T-cell (primary cell): ENCODE measurements at regions not wholly inside any gene's neighbourhood (a gene's known extent, or its start where the extent isn't known, plus 50 kb on each side); places are given as distances from the start of the nearest gene placed in this dataset.
"Not testable (repeated sequence)": the region's sequence is repeated elsewhere in the genome, so short reads cannot be mapped to it uniquely, and the experiment has no call there.

Source experiments
- ATAC-seq, 4 experiments: fragments of 200-7000 bp in 3 of 4; fragments of 150-1000 bp in 1 of 4; cut with Tn5 transposase; replicated peaks in 1 of 4; 1 replicate in 3 of 4; 2 replicates in 1 of 4; pipeline ENCODE4 v1.10.0; 2021; ENCODE audit warnings: moderate library complexity in 3 of 4, mild to moderate bottlenecking in 2 of 4, moderate number of reproducible peaks in 1 of 4
- CTCF ChIA-PET, 2 donors: fragments of 300-600 bp; sonication (Branson Sonifier 250); formaldehyde crosslinking; loops; one replicate each; lab custom pipeline; 2022; ENCODE audit warnings: antibody characterized with exemption in 2 of 2; lab: Charles Lee
- POLR2A ChIA-PET, 2 donors: fragments of 300-600 bp; sonication (Branson Sonifier 250); formaldehyde crosslinking; loops; one replicate each; lab custom pipeline; 2022; ENCODE audit warnings: antibody characterized with exemption in 2 of 2; lab: Charles Lee
- DNase-seq, 35 experiments: peaks; one replicate each; pipeline versions ENCODE4 v3.0.0 to v3.0.0-alpha.2; 2013 to 2023
- H3K27ac ChIP-seq: one replicate; pipeline ENCODE4 v1.5.1; 2013; ENCODE audit warnings: low read length
- H3K27me3 ChIP-seq, 2 experiments: replicated peaks in 1 of 2; 1 replicate in 1 of 2; 2 replicates in 1 of 2; pipeline versions ENCODE4 v1.6.1 to v1.7.0; 2013; ENCODE audit warnings: low read length in 1 of 2, mixed read lengths in 1 of 2; ENCODE audit not compliant: control insufficient read depth in 2 of 2, insufficient read depth in 2 of 2; ENCODE audit errors: extremely low read depth in 1 of 2
- H3K36me3 ChIP-seq, 2 donors: 1 replicate in 1 of 2; 2 replicates in 1 of 2; pipeline versions ENCODE4 v1.6.1 to v1.7.0; 2013; ENCODE audit warnings: low read length in 1 of 2; ENCODE audit not compliant: control insufficient read depth in 2 of 2, insufficient read depth in 1 of 2; ENCODE audit errors: extremely low read depth in 1 of 2
- H3K4me1 ChIP-seq, 2 experiments: 1 replicate in 1 of 2; 2 replicates in 1 of 2; pipeline versions ENCODE4 v1.6.1 to v1.7.0; 2013; ENCODE audit warnings: low read length in 2 of 2, mixed read lengths in 1 of 2; ENCODE audit not compliant: insufficient read depth in 2 of 2, control insufficient read depth in 1 of 2; ENCODE audit errors: extremely low read depth in 1 of 2
- H3K4me3 ChIP-seq, 2 donors: 1 replicate in 1 of 2; 2 replicates in 1 of 2; pipeline versions ENCODE4 v1.5.1 to v1.7.0; 2013; ENCODE audit warnings: mild to moderate bottlenecking in 2 of 2, low read length in 1 of 2, moderate library complexity in 1 of 2; ENCODE audit not compliant: control insufficient read depth in 1 of 2; ENCODE audit errors: extremely low read depth in 1 of 2
- H3K9me3 ChIP-seq: 2 replicates; pipeline ENCODE4 v1.7.0; 2013
- H3K27ac Mint-ChIP-seq, 2 donors: one replicate each; pipeline ENCODE4 v1.8.0; 2020 to 2021; ENCODE audit warnings: mild to moderate bottlenecking in 2 of 2, mixed read lengths in 2 of 2
- H3K27me3 Mint-ChIP-seq, 2 donors: one replicate each; pipeline ENCODE4 v1.8.0; 2021 to 2022; ENCODE audit warnings: mixed read lengths in 2 of 2
- H3K36me3 Mint-ChIP-seq: one replicate; pipeline ENCODE4 v1.8.0; 2021; ENCODE audit warnings: mixed read lengths
- H3K4me1 Mint-ChIP-seq, 3 donors: one replicate each; pipeline ENCODE4 v1.8.0; 2020 to 2022; ENCODE audit warnings: mixed read lengths in 3 of 3, mild to moderate bottlenecking in 1 of 3
- H3K4me3 Mint-ChIP-seq, 3 donors: one replicate each; pipeline ENCODE4 v1.8.0; 2020 to 2022; ENCODE audit warnings: mild to moderate bottlenecking in 3 of 3, mixed read lengths in 3 of 3, moderate library complexity in 3 of 3
- H3K9me3 Mint-ChIP-seq, 3 donors: one replicate each; pipeline ENCODE4 v1.8.0; 2020 to 2022; ENCODE audit warnings: mixed read lengths in 3 of 3
- WGBS: methylation state at CpG from one replicate; pipeline ENCODE4 v1.1.5; 2013; ENCODE audit warnings: missing lambda C conversion rate; ENCODE audit not compliant: insufficient coverage; 5-methylcytosine and 5-hydroxymethylcytosine counted together

DNA sequence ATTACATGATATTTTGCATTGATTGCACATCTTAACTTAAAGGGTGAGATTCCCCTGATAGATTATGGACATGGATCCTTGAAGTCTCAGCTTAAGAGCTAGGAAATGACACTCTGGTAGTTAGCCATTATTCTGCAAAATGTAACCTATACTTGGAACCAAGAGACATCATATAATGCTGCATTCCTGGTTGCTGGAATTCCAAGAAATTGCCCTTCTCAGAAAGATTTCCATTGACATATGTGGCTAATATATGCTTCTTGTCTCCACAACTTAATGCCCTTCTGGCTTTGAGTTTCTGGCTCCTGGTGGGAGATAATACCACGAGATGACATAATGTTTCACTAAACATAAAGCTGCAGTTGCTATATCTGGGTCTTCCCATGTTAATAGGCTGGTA is 204.4 kb upstream of the TRPC4 start:
- no peaks in the 10 kb centered on the region for H3K27me3 Mint-ChIP-seq
- H3K4me3 ChIP-seq: no peak overlapping the region
- no peaks in the 10 kb centered on the region for H3K27me3 ChIP-seq
- H3K36me3 ChIP-seq: no peaks in the 10 kb centered on the region
- H3K4me3 Mint-ChIP-seq: no peak overlapping the region
- H3K36me3 Mint-ChIP-seq: no peaks in the 10 kb centered on the region
- no peaks in the 10 kb centered on the region for H3K4me1 Mint-ChIP-seq
- no CpG with 5 or more reads among the region's 1 CpG for WGBS
- H3K9me3 ChIP-seq: no peaks in the 10 kb centered on the region
- no peak overlapping the region for H3K27ac ChIP-seq
- POLR2A ChIA-PET: no interaction called here
- no peaks in the 10 kb centered on the region for H3K4me1 ChIP-seq
- H3K27ac Mint-ChIP-seq: no peak overlapping the region
- no peak for ATAC-seq
- peaks cover 7 to 20% (median 14%) of the 10 kb centered on the region in 3 donors for H3K9me3 Mint-ChIP-seq
- CTCF ChIA-PET: no interaction called here
- DNase-seq: no peak

DNA sequence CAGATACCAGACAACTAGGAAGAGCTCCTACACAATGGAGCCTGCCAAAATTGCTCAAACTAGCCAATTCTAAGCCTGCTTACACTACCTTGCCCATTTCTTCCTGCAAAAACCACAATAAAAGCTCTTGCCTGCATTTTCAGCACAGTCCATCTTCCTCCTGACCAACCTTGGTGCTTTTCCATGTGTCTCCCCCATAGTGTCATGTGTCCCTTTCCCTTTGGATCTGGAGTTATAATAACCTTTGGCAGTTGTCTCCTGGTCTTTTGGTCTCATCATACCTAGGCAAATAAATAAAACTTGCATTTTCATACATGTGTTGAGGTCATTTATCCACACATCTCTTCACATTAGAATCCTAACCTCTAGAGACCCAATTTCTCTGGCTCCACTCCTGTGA is 203.1 kb upstream of the TRPC4 start:
- Histone ChIP-seq H3K4me3 (no peak overlapping the region), H3K9me3 (no peaks in the 10 kb centered on the region), H3K36me3 (no peaks in the 10 kb centered on the region), H3K27ac (no peak overlapping the region), H3K27me3 (no peaks in the 10 kb centered on the region), H3K4me1 (no peaks in the 10 kb centered on the region)
- Mint-ChIP-seq H3K27ac (no peak overlapping the region), H3K4me3 (no peak overlapping the region), H3K9me3 (peaks cover 8 to 21% (median 14%) of the 10 kb centered on the region in 3 donors), H3K4me1 (no peaks in the 10 kb centered on the region), H3K27me3 (no peaks in the 10 kb centered on the region), H3K36me3 (no peaks in the 10 kb centered on the region)
- ChIA-PET POLR2A (no interaction called here), CTCF (no interaction called here)
- no peak for DNase-seq
- no peak for ATAC-seq

DNA sequence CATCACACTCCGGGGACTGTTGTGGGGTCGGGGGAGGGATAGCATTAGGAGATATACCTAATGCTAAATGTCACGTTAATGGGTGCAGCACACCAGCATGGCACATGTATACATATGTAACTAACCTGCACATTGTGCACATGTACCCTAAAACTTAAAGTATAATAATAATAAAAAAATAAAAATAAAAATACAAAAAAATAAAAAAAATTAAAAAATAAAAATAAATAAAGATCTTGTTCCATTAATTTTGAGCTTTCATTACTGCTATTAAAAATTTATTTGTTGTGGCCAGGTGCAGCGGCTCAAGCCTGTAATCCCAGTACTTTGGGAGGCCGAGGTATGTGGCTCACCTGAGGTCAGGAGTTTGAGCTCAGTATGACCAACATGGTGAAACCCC is 201.8 kb upstream of the TRPC4 start:
- POLR2A ChIA-PET, DNase-seq, H3K36me3 ChIP-seq, H3K4me1 ChIP-seq, H3K4me3 Mint-ChIP-seq, H3K9me3 ChIP-seq, H3K27ac Mint-ChIP-seq, H3K27me3 ChIP-seq, H3K36me3 Mint-ChIP-seq, H3K27ac ChIP-seq, H3K4me3 ChIP-seq, ATAC-seq, H3K27me3 Mint-ChIP-seq, H3K4me1 Mint-ChIP-seq, CTCF ChIA-PET: not testable (repeated sequence)
- peaks cover 14 to 28% (median 17%) of the 10 kb centered on the region in 3 donors for H3K9me3 Mint-ChIP-seq
- 90% methylated on average over 2 of the region's 5 CpGs for WGBS

DNA sequence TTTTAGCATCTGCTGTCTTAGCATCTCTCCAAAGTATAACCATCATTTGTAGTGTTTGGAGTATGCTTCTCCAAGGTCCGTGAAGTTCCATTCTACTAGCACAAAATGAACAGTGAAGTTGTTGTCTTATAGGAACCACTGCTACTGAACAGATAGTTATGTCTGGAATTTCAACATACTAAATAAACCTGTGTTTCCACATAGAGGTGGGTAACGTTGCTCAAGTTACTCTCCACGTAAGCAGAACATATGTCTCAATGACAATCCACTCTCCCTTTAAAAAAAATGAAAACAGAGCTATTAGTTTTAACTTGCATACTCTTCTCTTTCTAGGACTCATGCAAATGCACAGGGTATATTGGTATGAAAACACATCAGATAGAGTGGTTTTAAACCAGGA is 184.3 kb upstream of the TRPC4 start:
- Mint-ChIP-seq H3K9me3 (peaks cover 0 to 4% (median 0%) of the 10 kb centered on the region in 3 donors), H3K4me1 (no peaks in the 10 kb centered on the region), H3K27ac (no peak overlapping the region), H3K27me3 (no peaks in the 10 kb centered on the region), H3K36me3 (no peaks in the 10 kb centered on the region), H3K4me3 (no peak overlapping the region)
- Histone ChIP-seq H3K4me3 (no peak overlapping the region), H3K27ac (no peak overlapping the region), H3K9me3 (no peaks in the 10 kb centered on the region), H3K4me1 (no peaks in the 10 kb centered on the region), H3K27me3 (no peaks in the 10 kb centered on the region), H3K36me3 (no peaks in the 10 kb centered on the region)
- POLR2A ChIA-PET: no interaction called here
- no CpG with 5 or more reads among the region's 3 CpGs for WGBS
- CTCF ChIA-PET: no interaction called here
- DNase-seq (no peak), ATAC-seq (no peak)

DNA sequence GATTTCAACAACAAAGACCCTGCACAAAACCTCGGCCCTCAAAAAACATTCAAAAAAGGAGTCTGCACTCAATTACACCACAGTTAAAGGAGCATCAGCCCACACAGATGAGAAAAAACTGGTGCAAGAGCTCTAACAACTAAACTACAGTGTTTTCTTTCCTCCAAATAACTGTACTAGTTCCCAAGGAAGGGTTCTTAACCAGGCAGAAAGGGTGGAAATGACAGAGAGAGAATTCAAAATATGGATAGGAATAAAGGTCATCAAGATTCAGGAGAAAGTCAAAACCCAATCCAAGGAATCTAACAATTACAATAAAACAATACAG is 176.4 kb upstream of the TRPC4 start:
- peaks cover 13 to 35% (median 33%) of the 10 kb centered on the region in 3 donors for H3K9me3 Mint-ChIP-seq
- no peaks in the 10 kb centered on the region for H3K36me3 ChIP-seq
- no peaks in the 10 kb centered on the region for H3K36me3 Mint-ChIP-seq
- H3K4me1 Mint-ChIP-seq: no peaks in the 10 kb centered on the region
- DNase-seq (no peak), ATAC-seq (no peak)
- no peaks in the 10 kb centered on the region for H3K27me3 Mint-ChIP-seq
- H3K4me1 ChIP-seq: no peaks in the 10 kb centered on the region
- 100% methylated on average over 1 of the region's 1 CpG for WGBS
- H3K27ac Mint-ChIP-seq: no peak overlapping the region
- no peak overlapping the region for H3K4me3 Mint-ChIP-seq
- no peak overlapping the region for H3K4me3 ChIP-seq
- POLR2A ChIA-PET: no interaction called here
- no peak overlapping the region for H3K27ac ChIP-seq
- H3K9me3 ChIP-seq: no peaks in the 10 kb centered on the region
- H3K27me3 ChIP-seq: no peaks in the 10 kb centered on the region
- CTCF ChIA-PET: no interaction called here

DNA sequence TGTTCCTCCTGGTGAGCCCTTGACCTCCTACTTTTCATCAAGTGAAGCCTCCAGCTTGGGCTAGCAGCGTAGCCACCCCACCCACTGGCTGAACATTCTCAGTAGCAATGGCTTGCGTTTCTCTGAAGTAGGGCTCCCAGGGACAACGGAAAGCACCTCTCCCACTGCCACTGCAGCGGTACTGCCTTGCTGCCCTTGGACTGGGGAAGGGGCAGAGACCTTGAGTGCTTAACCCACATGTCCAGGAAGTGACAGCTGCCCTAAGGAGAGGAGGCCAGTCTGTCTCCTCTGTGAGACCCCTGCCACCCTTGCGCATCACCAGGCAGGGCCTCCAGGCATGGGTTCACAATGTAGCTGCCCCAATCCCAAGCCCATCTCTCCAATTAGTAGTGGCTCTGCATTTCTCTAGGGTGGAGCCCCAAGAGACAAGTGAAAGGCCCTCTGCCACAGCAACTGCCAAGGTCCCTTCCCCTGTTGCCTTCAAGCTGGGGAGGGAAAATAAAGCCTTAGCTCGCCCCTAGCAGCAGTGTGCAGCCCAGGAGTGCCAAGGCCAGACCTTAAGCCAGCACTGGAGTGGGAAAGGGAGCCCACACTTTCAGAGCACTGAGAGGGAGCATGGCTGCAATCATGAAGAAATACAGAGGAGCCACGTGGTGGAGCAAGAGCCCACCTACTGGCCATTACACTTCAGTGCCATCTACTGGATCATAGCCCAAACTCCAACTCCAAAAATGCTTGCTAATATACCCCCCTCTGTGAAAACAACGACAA is 175.9 kb upstream of the TRPC4 start:
- no peak overlapping the region for H3K4me3 ChIP-seq
- Mint-ChIP-seq H3K4me1 (no peaks in the 10 kb centered on the region), H3K27ac (no peak overlapping the region), H3K4me3 (no peak overlapping the region), H3K9me3 (peaks cover 13 to 38% (median 35%) of the 10 kb centered on the region in 3 donors), H3K27me3 (no peaks in the 10 kb centered on the region), H3K36me3 (no peaks in the 10 kb centered on the region)
- no peaks in the 10 kb centered on the region for H3K4me1 ChIP-seq
- no peak for DNase-seq
- no peak for ATAC-seq
- H3K27me3 ChIP-seq: no peaks in the 10 kb centered on the region
- ChIA-PET CTCF (no interaction called here), POLR2A (no interaction called here)
- H3K27ac ChIP-seq: no peak overlapping the region
- 74% methylated on average over 8 of the region's 8 CpGs for WGBS
- H3K9me3 ChIP-seq: no peaks in the 10 kb centered on the region
- no peaks in the 10 kb centered on the region for H3K36me3 ChIP-seq

DNA sequence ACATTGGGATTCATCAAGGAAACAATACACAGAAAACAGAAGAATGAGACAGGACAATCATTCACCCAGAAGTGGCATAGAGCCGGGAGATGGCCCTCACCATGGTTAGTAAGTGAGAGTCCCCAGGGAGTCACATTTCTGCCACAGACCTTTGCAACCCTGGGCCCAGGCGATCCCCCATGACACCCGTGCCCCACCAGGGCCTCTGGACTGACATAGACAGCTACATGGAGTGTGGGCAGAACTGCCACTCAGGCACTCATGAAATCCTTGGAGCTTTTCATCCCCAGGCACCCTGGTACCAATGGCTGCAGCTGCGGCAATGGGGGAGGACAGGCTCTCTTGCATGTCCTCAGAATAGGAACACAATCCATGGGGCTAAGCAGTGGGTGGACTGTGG is 174.5 kb upstream of the TRPC4 start:
- Mint-ChIP-seq H3K27me3 (no peaks in the 10 kb centered on the region), H3K36me3 (no peaks in the 10 kb centered on the region), H3K4me3 (no peak overlapping the region), H3K4me1 (no peaks in the 10 kb centered on the region), H3K9me3 (peaks cover 13 to 40% (median 31%) of the 10 kb centered on the region in 3 donors), H3K27ac (no peak overlapping the region)
- Histone ChIP-seq H3K36me3 (no peaks in the 10 kb centered on the region), H3K4me3 (no peak overlapping the region), H3K27me3 (no peaks in the 10 kb centered on the region), H3K9me3 (no peaks in the 10 kb centered on the region), H3K4me1 (no peaks in the 10 kb centered on the region), H3K27ac (no peak overlapping the region)
- ATAC-seq: no peak
- CTCF ChIA-PET: no interaction called here
- WGBS: 77% methylated on average over 4 of the region's 4 CpGs
- POLR2A ChIA-PET: no interaction called here
- no peak for DNase-seq
